HG02870 (cell line): ENCODE measurements at regions not wholly inside any gene's neighbourhood (a gene's known extent, or its start where the extent isn't known, plus 50 kb on each side); places are given as distances from the start of the nearest gene placed in this dataset.

ENCODE experiments used
- ATAC-seq: cut with Tn5 transposase; IDR thresholded peaks from one replicate; pipeline ENCODE4 v1.9.1; 2021; ENCODE audit warnings: mild to moderate bottlenecking, moderate library complexity; ENCODE audit not compliant: unreplicated experiment

DNA sequence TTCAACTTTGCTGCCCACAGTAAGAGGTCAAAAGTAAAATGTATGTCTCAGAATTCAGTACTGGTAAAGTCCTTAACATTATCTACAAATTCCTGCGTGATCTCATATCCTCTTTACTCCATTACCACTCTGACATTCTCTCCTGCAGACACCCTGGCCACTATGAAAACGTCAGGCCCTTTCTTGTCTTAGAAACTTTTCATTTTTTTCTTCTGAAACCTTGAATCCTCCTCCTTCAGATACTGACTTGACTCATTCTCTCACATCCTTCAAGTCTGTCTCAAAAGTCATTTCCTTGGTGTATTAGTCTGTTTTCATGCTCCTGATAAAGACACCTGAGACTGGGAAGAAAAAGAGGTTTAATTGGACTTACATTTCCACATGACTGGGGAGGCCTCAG lies 262.3 kb downstream of the POU4F1 start:
- ATAC-seq, result peak; percentile 99

DNA sequence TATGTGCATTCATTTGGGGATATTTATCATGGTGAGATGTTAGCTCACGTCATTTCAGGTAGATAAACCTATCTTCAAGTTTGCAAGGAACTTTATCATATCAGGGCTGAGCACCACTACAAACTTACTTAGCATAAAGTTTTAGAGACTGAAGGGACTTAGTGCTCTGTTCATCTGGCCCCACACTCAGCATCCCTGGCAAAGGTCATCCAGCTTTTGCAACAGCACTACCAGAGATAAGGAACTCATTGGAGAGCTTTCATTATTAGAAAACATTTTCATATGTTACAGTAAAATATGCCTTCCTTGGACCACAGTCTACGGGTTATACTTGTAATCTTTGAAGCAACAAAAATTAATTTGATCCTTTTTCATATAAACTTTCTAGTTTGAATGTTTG lies 263.4 kb downstream of the POU4F1 start:
- no peak for ATAC-seq

DNA sequence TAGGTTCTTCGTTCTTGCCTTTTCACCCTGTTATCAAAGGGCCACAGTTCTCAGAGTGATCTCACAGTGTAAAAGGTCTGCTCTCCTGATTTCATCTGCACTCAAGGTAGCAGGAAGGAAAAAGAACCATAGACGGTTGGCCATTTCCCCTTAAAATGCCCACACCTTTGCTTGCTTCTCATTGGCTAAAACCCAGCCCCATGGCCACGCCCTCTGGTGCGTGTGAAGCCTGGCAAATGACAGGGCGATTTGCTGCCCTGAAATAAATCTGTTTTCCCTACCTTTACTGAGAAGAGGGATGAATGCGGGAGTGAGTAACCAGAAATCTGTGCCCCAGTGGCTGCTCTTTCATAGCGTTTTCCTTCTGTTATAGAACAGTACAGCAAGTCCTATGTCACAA lies 269.3 kb downstream of the POU4F1 start:
- no peak for ATAC-seq

DNA sequence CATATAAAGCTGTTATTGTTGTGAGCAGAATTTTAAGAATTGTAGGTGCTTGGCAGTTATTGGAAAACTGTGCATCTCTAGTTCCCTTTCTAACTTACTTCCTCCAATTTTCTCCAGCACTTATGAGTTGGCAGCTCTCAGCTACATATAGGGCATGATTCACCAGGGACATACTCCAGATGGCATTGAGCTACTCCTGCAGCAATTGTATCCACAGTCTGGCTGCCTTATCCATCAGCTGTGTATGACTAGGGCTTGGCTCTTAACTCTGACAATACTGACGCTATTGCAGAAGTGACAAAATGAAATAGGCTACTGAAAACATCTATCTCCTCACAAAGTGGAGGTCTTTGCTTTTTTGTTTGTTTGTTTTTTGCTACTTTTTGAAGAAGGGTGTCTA lies 276.7 kb downstream of the POU4F1 start:
- ATAC-seq, result no peak

DNA sequence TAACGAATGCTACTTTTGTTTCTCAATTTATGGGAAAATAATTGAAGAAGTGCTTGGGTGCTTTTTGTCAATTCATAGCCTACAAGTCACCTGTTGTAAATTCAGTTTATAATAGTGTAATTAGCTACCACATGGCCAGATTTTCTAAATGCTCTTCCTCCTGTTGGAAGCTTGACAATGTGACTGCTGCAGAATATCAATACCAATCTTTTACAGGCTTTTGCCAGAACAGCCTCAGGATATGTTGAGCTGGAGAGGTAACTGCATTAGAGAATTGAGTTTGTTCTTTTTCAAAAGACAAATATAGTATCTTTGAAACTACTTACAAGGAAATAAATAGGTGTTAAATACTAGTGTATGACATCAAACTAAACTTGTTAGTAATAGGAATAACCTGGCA lies 277.8 kb downstream of the POU4F1 start:
- no peak for ATAC-seq

DNA sequence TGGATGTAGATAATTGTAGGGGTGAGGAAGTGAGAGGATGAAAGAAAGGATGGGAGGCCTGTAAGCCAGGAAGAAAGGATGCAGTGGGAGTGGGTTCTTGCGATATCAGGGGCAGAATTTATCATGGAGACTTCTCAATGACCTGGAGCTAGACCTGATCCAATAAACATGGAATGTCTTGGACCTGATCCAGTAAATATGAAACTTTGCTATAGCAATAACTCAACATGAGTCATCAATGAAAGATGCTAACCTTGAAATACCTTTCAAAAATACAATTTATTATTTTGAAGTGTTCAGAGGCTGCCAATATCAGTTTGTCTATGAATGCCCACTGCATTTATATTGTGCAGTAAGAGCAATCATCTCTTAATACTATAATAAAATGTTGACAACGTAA lies 279.5 kb downstream of the POU4F1 start:
- ATAC-seq, result no peak

DNA sequence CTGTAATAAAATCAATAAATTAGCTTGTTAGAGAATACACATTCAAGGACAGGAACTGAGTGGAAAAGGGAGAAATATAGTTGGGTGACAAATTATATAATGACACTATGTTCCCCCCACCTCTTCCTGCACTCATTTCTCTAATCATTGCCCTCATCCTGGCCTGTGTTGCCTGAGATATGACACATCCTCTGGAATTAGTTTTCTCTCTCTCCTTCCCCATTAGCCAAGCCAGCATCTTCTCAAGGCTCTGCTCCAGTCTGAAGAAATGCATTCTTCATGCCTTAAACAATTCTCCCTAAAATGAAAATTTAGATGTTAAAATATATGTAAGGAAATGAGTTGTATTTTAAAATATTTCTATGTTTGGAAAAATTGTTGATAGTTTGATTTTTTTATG lies 280.3 kb downstream of the POU4F1 start:
- no peak for ATAC-seq

DNA sequence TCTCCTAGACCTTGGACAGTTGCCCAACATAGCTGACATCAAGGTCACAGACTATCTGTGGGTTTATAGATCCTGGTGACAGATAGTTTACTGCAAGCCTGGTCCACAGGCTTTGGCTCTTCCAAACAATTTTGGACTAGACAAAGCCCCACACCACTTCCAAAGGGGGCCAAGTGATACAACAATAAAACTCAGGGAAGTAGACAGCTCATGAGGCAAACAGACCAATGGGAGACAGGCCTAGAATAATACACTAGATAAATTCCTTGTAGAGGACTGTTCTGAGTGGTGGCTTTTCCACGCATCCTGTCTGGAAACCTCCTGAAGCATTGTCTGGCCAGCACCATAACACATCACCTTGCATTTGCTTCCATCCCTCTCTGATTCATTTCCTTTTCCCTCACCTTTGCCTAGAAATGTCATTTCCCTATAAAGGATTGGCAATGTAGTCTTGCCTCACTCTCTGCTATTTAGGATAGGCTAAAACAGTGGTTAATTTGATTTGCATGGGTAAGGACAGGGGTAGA lies 284.2 kb downstream of the POU4F1 start:
- no peak for ATAC-seq

DNA sequence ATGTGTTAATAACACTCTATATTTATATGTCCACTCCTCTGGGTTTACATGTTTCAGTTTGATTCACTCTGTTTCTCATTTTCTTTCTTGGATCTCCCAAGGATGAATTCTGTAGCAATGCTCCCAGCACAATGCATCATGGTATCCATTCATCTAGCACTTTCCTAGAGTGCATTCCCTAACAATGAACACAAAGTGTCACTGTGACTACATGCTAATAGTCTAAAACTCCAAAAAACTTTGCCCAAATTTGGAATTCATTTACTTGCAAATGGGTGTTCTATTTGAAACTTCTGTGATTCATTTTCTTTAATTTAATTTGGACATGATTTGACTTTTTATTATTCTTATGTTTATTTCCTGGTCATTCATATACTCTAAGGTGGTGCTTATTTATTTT lies 286.3 kb downstream of the POU4F1 start:
- ATAC-seq, result no peak

DNA sequence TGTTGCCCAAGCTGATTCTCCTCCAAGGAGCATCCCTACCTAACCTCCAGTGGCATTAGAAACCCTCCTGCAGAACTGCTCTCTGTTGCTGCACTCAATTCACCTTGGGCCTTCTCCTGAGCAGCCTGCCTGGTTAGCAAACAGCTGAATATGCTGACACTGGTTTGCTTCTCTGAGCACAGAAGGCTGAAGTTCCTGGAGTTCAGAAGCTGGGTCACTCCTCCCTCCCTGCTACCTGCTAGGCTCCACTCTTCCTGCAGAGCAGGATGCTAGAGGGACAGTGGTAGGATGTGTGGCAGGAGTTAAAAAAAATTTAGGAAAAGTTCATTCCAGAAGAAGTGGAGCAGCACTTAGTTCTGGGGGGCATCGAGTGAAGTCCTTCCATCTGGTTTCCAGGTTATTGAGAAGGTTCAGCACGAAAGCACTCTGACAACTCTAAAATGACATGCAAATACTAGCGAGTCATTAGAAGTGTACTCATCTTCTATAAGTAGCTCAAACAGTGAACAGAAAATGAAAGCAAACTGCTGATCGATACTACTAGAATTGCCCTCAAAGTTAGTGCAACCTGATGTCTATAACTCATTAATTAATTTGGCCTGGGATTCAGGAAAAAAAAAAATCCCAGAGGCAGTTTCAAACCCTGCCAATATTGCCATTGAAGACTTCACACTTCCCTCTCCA lies 293.7 kb downstream of the POU4F1 start:
- peak; percentile 65 for ATAC-seq

DNA sequence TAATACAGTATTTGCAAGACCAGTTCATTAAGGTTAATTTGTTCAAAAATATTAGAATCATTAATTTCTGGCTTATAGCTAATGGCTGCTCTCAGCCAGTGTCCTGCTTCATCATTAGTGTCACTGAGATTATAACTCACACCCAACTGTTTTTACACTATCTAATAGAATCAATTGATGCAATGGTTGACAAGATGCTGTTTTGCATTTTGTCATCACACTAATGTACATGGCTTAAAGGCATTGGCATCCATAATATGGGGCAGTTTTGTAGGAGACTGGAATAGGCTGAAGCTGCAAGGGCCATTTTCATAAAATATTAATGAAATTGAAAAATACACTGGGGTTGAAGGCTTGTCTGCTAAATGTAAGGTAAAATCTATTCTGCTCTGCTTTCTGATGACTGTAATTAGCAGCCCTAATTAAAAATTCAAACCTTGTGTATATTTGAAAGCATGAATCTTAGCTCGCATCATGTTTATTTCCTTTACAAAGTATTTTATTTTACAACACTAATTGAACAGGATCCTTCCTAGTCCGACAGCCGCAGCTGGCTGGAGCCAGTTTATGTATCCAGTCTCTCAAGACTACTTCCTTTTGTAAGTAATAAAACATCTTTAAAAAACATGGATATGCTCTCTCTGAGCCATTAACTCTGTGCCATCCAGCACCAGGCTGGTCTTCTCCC lies 296.7 kb downstream of the POU4F1 start:
- ATAC-seq, result no peak

DNA sequence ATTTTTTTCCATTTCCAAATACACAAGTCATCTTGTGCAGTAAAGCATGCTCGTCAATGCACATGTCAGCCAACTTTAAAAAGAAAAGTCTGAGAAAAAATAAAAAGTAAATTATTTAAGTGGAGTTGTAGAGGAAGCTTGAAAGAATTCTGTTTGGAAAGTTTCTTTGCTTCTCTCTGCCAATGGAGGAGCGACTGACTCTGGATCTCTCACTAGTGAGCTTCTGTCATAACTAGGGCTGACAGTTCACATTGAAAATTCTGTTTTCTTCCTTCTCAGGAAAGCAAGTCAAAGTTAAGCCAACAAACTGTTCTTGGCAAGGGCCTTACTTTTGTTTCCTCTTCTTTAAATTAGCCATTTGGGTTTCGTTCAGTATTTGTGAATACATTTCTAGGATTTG lies 298.2 kb downstream of the POU4F1 start:
- no peak for ATAC-seq

DNA sequence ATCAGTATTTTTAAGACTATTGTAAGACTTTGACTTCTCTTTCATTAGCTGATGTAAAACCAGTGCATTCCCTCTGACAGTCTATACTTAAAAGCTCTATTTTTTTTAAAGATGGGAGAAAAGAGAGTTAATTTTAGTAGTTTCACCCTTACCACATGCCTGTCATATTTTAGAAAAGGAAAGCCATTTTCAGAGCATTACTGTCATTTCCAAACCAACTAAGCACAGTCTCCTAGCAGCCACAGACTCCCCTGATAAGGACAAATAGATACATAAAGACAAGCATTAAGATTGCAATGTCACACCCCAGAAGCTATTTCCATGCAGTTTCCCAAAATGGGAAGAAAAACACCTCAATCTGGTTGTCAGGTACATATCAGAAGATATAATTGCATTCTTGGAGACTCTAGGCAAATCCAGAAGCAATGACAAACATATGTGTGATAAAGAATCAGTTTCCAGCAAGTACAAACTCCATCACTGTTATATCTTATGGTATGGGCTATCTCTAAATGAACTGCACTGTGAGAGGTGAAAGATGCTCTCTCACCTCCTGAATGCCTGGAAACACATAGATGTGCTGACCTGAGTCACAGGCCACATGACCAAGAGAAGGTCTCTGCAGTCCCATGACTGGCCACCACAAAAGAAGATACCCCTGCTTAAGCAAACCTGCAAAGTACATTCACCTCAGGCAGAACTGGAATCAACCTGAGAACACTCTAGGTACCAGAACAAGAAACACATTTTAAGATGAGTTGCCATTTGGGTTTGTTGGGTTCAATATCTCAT lies 303.3 kb downstream of the POU4F1 start:
- peak; percentile 97 for ATAC-seq

DNA sequence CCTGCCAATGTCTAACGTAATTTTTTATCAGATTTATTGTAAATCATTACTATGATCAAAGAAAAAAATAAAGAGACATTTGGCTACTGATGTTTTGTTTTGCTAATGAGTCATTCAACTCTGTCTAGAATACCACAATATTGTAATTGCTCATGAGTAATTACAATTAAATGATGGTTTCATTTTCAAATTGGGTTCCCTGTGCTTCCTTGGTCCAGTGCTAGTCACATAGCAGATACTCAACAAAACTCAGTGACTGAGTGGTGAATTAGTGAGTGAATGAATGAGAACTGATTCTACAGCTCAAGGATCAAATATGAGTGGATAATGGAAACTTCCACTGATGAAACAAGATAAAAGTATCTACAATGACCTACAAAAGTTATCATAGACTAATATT lies 304.7 kb downstream of the POU4F1 start:
- ATAC-seq, result no peak

DNA sequence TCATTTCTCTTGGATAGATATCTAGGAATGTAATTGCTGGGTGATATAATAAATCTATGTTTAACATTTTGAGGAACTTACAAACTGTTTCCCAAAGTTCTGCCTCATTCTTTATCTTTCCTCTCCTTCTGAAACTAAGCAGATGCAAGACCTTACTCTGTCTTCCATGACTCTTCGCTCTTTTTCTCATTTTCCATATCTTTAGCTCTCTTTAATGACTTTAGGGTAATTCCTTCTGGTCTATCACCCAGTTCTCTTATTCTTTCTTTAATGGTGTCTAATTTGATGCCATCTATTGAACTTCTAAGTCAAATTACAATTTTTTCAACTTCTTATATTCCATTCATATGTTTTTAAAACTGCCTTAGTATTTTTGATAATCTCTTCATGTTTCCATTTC lies 316.6 kb downstream of the POU4F1 start:
- ATAC-seq, result no peak

DNA sequence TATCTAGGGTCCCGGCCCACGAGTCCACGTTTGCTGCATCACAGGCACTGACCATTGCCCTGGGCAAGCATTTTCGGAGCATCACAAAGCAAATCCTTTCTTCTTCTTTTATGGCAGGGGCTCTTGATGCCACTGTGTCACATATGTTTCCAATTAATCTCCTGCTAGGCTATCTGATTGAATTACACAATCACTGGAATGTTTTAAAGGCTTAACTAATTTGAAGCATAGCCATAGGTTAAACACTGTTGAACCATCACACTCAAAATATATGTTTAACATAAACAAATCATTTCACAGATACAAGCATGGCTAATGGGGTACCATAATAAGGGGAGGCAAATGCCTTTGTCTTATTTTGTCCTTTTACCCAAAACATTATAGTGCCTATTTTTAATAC lies 338.3 kb downstream of the POU4F1 start:
- ATAC-seq, result no peak

DNA sequence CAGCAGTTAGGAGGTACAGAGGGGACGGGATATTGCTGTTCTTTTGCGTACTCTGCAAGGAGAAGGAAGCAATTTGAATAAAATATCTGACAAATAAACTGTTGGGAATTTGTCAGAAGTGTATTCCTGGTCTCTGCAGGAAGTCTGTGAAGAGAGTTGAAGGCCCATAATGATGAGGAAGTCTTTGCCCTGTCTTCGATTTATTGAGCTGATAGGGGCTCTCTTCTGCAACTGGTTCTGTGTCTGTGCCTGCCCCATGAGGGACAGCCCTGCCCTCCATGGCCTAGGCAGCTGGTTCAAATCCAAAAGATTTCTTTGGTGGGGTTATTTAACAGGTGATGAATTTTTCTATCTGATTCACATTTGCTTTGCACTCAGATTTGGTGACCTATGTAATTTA lies 339.7 kb upstream of the EDNRB start:
- ATAC-seq, result no peak

DNA sequence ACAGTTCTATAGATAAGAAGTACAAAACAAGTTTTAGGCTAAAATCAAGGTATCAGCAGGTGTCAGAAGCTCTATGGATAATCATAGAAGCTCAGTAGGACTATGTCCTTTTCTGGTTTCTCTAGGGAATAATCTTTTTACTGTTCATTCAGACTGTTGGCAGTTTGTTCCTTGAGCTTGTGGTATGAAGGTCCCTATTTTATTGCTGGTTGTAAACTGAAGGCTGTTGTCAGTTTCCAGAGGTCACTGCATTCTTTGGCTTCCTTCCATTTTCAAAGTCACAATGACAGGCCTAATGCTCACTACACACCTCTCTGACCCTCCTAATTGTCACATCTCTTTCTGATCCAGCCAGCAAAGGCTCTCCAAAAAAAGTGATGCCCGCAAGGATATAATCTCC lies 337.9 kb upstream of the EDNRB start:
- ATAC-seq, result no peak

DNA sequence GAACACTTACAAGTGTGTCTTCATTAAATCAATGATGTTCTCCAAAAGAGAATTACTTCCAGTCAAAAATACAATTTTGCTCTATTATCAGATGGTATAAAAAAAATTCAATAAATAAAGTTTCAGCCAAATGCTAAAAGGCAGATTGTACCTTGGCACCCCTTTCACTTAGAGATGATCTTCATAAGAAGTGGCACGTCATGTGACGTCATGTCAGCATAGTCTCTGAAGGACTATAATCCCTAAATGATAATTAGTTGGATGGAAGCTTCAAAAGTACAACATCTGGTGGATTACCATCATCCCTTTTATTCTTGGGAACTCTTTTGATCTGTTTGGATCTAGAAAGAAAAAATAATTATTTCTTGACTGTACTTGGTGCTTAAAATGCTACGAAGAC lies 335.5 kb upstream of the EDNRB start:
- ATAC-seq, result no peak

DNA sequence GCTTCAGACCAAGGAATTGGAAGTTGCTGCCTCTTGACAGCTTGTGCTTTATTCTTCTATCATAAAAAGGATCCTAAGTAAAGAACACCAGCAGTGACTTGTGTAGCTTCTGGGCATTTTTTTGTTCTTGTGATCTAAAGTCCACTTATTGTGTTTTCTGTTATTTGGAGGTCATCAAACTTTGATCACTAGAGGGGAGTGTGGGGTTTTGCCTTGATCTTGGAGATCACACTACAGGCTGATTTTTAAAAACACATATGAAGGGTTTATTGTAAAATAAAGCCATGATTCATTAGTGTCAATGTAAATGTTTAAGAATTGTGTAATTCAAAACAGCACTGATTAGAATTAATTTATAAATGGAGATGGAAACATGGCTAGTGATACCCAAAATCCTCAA lies 328.7 kb upstream of the EDNRB start:
- no peak for ATAC-seq

DNA sequence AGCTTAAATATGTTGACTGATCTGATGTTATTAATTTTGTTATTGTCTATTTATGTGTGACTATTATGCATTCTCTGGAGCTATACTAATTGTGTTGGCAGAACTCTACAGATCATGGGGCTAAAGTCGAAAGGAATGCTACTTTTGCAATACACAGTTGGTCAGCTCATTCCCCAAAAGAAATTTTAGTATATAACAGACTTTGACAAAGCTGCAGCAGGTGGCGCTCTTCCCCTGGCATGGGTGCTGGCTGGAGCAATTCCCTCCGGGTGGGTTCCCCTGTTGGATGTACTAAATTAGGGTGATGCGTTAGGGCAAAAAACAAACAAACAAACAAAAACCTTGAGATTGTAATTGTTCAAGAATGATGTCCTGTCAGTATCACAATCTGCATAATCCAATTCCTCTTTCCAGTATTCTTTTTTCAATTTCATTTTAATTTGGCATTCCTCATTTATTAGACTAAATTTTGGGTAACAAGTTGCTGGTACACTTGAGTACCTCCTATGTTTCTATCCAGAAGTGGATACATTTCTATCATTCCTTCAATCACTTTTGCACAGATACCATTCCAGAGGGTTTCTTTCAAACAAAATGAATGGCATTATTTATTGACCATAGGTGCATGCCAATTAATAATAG lies 322.8 kb upstream of the EDNRB start:
- ATAC-seq, result no peak
